Thymus (tissue), 11 donors: ENCODE measurements at regions not wholly inside any gene's neighbourhood (a gene's known extent, or its start where the extent isn't known, plus 50 kb on each side); places are given as distances from the start of the nearest gene placed in this dataset.
"Not testable (repeated sequence)": the region's sequence is repeated elsewhere in the genome, so short reads cannot be mapped to it uniquely, and the experiment has no call there.

Source experiments
- DNase-seq, 9 donors: peaks; one replicate each; pipeline ENCODE4 v3.0.0-alpha.2; 2013; ENCODE audit warnings: low spot score in 9 of 9, low read depth in 6 of 9, missing footprints in 1 of 9
- H3K27ac ChIP-seq, 2 donors: one replicate each; pipeline ENCODE4 v1.5.1; 2013; ENCODE audit warnings: control low read depth in 1 of 2, low read depth in 1 of 2, low read length in 1 of 2, mild to moderate bottlenecking in 1 of 2, moderate library complexity in 1 of 2
- H3K27me3 ChIP-seq, 2 donors: one replicate each; pipeline ENCODE4 v1.5.1; 2013; ENCODE audit warnings: low read length in 1 of 2; ENCODE audit not compliant: control insufficient read depth in 2 of 2, insufficient read depth in 1 of 2
- H3K36me3 ChIP-seq, 2 donors: one replicate each; pipeline ENCODE4 v1.5.1; 2013; ENCODE audit warnings: low read length in 1 of 2, mild to moderate bottlenecking in 1 of 2, moderate library complexity in 1 of 2; ENCODE audit not compliant: control insufficient read depth in 2 of 2, insufficient read depth in 2 of 2
- H3K4me1 ChIP-seq, 2 donors: one replicate each; pipeline ENCODE4 v1.5.1; 2013; ENCODE audit warnings: low read length in 2 of 2; ENCODE audit not compliant: control insufficient read depth in 2 of 2, insufficient read depth in 2 of 2
- H3K4me3 ChIP-seq, 2 donors: one replicate each; pipeline ENCODE4 v1.5.1; 2013; ENCODE audit warnings: low read length in 2 of 2, control low read depth in 1 of 2, mild to moderate bottlenecking in 1 of 2
- H3K9me3 ChIP-seq, 2 donors: one replicate each; pipeline ENCODE4 v1.5.1; 2013; ENCODE audit warnings: low read length in 1 of 2, mild to moderate bottlenecking in 1 of 2; ENCODE audit not compliant: control insufficient read depth in 2 of 2, insufficient read depth in 1 of 2
- WGBS: extraction: QIAGEN DNeasy Blood & Tissue Kit; methylation state at CpG from one replicate; pipeline ENCODE4 v1.1.7; 2013; 5-methylcytosine and 5-hydroxymethylcytosine counted together
- donor health status: healthy.

DNA sequence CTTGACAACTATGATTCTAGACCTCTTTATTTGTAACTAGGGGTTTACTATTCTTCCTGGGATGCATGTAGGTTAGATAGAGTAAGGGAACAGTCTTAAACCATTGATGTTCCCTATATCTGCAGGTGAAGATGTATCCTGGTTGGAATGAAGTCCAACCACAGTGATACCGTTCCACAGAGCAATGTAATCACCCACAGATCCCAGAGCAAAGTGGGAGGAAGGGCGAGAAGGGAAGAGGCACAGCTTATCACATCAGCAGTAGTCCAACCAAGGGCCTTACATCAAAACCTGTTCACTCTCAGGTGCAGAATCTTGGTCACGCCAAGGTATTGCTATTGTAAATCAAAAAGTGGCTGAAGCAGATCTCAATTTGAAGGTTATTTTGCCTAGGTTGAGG lies 61.8 kb upstream of the LIPC start:
- H3K27ac ChIP-seq: no peak overlapping the region
- H3K36me3 ChIP-seq: no peaks in the 10 kb centered on the region
- H3K4me3 ChIP-seq: no peak overlapping the region
- peaks cover 0 to 6% of the 10 kb centered on the region in 2 donors for H3K4me1 ChIP-seq
- no peaks in the 10 kb centered on the region for H3K27me3 ChIP-seq
- no peaks in the 10 kb centered on the region for H3K9me3 ChIP-seq
- no peak for DNase-seq
- WGBS: 96% methylated on average over 3 of the region's 3 CpGs

DNA sequence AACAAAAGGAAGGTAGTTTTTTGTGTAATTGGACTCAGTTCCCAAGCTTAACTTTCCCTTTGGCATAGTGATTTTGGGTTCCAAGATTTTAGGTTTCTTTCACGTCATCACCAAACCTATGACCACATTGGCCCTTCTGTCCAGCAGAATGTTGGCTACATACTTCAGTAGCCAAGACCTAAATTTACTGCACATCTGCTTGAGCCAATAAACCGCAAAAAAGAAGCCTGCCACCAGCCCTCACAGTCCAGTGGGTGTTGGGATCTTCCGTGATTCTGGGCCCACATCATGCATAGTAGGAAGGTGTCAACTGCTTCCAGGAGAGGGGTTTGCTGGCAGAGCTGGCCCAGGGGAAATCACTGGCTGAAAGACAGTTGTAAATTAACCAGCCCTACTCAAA lies 57.6 kb upstream of the LIPC start:
- 98% methylated on average over 3 of the region's 3 CpGs for WGBS
- no peak for DNase-seq
- no peaks in the 10 kb centered on the region for H3K36me3 ChIP-seq
- peaks cover 0 to 4% of the 10 kb centered on the region in 2 donors for H3K4me1 ChIP-seq
- no peak overlapping the region for H3K27ac ChIP-seq
- H3K27me3 ChIP-seq: no peaks in the 10 kb centered on the region
- no peaks in the 10 kb centered on the region for H3K9me3 ChIP-seq
- no peak overlapping the region for H3K4me3 ChIP-seq

DNA sequence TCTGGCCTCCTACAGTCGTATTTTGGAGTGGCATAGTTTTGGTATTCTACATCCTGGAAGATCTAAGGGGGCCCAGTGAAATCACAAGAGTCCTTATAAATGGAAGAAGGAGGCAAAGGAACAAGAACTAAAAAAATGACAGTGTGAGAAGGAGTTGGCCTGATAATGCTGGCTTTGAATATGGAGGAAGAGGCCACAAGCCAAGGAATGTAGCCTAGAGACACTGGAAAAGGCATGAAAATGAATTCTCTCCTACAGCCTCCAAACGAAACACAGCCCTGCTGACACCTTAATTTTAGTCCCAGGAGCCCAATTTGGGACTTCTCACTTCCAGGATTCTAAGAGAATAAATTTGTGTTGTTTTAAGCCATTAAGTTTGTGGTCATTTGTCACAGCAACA lies 54.6 kb upstream of the LIPC start:
- DNase-seq: no peak
- Histone ChIP-seq H3K36me3 (no peaks in the 10 kb centered on the region), H3K9me3 (no peaks in the 10 kb centered on the region), H3K4me1 (peaks cover 0 to 5% of the 10 kb centered on the region in 2 donors), H3K4me3 (no peak overlapping the region), H3K27me3 (no peaks in the 10 kb centered on the region), H3K27ac (no peak overlapping the region)
- 98% methylated on average over 2 of the region's 2 CpGs for WGBS

DNA sequence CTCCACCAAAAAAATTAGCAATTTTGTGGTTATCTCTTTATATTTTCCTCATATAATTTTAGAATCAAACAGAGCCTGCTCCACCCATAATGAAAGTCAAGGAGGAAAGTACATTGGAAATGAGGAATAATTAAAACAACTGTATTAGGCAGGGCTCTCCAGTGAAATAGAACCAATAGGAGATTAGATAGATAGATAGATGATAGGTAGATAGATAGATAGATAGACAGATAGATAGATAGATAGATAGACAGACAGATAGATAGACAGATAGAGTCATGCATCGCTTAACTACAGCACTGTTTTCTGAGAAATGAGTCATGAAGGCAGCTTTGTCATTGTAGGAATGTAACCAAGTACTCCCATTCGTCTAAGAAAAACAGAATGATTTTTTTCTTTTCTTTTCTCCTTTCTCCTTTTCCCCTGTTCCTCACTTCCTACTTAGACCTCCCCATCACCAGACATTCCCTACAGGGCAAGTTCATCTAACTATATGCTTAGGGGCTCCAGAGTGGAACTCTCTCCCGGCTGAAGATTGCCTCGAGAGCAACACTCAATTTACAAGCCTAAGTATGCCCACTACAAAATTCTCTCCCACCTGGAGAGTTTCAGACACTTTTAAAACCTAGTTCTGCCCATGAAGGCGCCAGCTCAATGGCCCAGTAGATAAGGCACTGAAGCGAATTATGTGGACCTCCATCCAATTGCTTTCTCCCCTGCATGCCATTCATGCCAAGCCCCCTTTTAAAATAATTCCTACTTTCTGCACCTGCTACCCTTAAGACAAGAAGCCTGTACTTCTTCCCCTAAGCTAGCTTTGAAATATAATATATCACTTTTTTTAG lies 53.3 kb upstream of the LIPC start:
- DNase-seq: no peak

DNA sequence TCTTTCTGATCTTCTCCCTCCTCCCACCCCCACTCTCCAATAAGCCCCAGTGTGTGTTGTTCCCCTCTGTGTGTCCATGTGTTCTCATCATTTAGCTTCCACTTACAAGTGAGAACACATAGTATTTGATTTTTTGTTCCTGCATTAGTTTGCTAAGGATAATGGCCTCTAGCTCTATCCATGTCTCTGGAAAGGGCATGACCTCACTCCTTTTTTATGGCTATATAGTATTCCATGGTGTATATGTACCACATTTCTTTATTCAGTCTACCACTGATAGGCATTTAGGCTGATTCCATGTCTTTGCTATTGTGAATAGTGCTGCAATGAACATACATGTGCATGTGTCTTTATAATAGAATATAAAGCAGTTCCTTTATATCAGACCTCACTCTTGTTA lies 52.3 kb upstream of the LIPC start:
- H3K4me3 ChIP-seq, H3K4me1 ChIP-seq: not testable (repeated sequence)

More for the DNA sequence above, 53.3 kb upstream of the LIPC start:
- WGBS: 99% methylated on average over 6 of the region's 6 CpGs
- Histone ChIP-seq H3K4me1 (peaks cover 2 to 10% of the 10 kb centered on the region in 2 donors), H3K27me3 (no peaks in the 10 kb centered on the region), H3K4me3 (no peak overlapping the region), H3K36me3 (no peaks in the 10 kb centered on the region), H3K27ac (no peak overlapping the region), H3K9me3 (no peaks in the 10 kb centered on the region)

DNA sequence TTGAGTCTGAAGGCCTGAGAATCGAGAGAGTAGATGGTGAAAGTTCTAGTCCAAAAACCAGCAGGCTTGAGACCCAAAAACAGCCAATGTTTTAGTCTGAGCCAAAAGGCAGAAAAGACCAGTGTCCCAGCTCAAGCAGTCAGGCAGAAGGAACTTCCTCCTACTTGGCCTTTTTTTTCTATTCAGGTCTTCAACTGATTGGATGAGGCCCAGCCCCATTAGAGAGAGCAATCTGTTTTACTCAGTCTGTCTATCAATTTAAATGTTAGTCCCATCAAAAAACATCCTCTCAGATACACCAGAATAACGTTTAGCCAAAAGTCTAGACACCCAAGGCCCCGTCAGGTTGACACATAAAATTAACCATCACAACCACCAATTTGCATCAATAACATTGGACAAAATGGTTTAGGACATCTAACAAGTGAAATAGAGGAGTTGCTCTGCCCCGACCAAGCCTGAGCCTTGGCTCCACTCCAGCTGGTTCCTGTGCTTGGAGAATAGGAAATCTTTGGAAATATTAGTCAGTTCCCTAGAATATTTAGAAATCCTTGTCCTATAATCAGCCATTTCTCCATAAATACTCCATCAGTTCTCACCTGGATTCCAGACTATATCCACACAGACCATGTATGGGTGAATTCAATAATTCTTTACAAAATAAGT lies 51.4 kb upstream of the LIPC start:
- Histone ChIP-seq H3K36me3 (no peaks in the 10 kb centered on the region), H3K9me3 (peaks cover 0 to 3% of the 10 kb centered on the region in 2 donors), H3K4me1 (peaks cover 2 to 10% of the 10 kb centered on the region in 2 donors), H3K27ac (no peak overlapping the region), H3K4me3 (no peak overlapping the region), H3K27me3 (no peaks in the 10 kb centered on the region)
- 96% methylated on average over 4 of the region's 4 CpGs for WGBS
- no peak for DNase-seq

More for the DNA sequence above, 52.3 kb upstream of the LIPC start:
- H3K27ac ChIP-seq, H3K27me3 ChIP-seq, DNase-seq, H3K36me3 ChIP-seq, H3K9me3 ChIP-seq: not testable (repeated sequence)

DNA sequence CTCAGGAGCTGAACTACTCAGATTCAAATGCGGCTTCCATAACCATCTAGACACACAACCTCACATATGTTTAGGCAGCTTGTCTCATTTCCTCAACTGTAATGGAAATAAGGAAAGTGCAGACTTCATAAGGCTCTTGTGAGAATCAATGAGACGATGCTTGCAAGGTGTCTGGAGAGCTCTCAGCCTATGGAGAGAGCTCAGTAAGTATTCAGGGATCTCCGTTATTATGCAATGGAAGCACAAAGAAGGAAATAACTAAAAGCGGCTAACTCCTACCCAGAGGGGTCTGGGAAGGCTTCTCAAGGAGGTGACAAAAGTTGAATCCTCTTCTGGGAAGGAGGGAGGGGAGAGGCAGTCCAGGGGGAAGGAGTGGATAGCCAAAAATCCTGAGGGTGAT lies 50.1 kb upstream of the LIPC start:
- no peaks in the 10 kb centered on the region for H3K36me3 ChIP-seq
- H3K27ac ChIP-seq: no peak overlapping the region
- WGBS: over 99% methylated on average over 4 of the region's 4 CpGs
- H3K27me3 ChIP-seq: no peaks in the 10 kb centered on the region
- no peak for DNase-seq
- H3K4me1 ChIP-seq: peaks cover 2 to 10% of the 10 kb centered on the region in 2 donors
- peaks cover 0 to 3% of the 10 kb centered on the region in 2 donors for H3K9me3 ChIP-seq
- H3K4me3 ChIP-seq: no peak overlapping the region
